WI38 (cell line): ENCODE measurements at regions not wholly inside any gene's neighbourhood (a gene's known extent, or its start where the extent isn't known, plus 50 kb on each side); places are given as distances from the start of the nearest gene placed in this dataset.

Source experiments
- H3K4me3 ChIP-seq: 2 replicates; pipeline ENCODE4 v1.5.1; 2011; ENCODE audit warnings: low read depth, mild to moderate bottlenecking, control low read depth, low read length
- TF ChIP-seq, protein P1 (sequence below): IDR thresholded peaks from 2 replicates; pipeline ENCODE4 v1.5.1; 2012; ENCODE audit warnings: low read depth, mild to moderate bottlenecking, control low read depth, low read length

DNA sequence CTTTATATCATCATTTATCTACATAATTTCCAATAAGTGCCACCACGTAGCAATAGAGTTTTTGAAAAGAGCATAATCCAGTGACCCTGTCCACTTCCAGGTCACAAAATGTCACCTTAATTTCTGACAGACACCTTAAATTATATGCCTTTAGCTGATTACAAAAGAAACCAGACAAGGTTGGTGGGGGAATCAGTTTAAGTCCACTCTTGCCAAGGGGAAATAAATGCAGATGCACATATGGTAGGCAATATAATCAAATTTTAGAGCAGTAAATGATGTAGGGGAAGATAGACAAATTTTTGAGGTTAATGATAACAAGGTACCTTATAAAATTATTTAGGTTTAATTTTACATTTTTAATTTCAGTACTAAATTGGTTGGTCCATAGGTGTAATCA, 253.5 kb downstream of the ZIC1 start:
- H3K4me3 ChIP-seq = no peak overlapping the region
- TF ChIP-seq, protein P1, sequence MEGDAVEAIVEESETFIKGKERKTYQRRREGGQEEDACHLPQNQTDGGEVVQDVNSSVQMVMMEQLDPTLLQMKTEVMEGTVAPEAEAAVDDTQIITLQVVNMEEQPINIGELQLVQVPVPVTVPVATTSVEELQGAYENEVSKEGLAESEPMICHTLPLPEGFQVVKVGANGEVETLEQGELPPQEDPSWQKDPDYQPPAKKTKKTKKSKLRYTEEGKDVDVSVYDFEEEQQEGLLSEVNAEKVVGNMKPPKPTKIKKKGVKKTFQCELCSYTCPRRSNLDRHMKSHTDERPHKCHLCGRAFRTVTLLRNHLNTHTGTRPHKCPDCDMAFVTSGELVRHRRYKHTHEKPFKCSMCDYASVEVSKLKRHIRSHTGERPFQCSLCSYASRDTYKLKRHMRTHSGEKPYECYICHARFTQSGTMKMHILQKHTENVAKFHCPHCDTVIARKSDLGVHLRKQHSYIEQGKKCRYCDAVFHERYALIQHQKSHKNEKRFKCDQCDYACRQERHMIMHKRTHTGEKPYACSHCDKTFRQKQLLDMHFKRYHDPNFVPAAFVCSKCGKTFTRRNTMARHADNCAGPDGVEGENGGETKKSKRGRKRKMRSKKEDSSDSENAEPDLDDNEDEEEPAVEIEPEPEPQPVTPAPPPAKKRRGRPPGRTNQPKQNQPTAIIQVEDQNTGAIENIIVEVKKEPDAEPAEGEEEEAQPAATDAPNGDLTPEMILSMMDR = no peak

- no peak overlapping the region for H3K4me3 ChIP-seq
- TF ChIP-seq, protein P1 = no peak
Observed at GRCh38 chr3:147669077-147669476, 259.9 kb downstream of the ZIC1 start.

DNA sequence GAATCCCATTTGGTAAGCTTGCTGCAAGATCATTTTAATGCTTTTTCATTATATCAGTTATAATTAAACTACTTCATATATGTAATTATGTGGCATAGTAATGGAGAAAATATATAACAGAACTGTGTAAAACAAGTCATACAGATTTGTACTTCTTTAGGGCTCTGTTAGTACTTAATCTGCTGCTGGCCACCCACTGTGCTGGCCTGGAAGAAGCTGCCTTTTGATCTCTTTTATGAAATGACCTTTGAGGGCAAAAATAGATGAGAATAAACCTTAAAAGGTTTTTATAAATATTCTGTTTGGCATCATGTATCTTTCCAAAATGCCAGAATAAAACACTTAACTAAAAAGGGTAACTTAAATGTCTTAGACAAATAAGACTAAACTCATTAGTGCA, 262.9 kb downstream of the ZIC1 start:
- TF ChIP-seq, protein P1 = no peak
- no peak overlapping the region for H3K4me3 ChIP-seq

DNA sequence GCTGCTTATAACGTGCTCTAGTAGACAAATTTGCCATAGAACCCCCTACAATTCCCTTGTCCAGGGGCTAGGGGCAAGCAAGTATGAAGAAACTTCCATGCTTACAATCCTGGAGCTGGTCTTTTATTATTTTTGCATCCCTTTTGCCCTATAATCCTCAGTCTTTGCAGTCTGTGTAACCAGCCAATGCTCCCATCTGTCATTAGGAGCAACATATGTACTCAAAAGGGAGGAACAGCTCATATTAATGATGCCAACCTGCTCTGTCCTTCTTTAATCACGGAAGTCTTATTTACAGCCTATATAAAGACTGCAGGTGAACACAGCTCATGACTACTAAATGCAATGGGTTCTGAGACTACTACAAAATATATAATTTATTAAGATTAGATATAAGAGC, 263.3 kb downstream of the ZIC1 start:
- TF ChIP-seq, protein P1 = no peak
- H3K4me3 ChIP-seq = no peak overlapping the region

DNA sequence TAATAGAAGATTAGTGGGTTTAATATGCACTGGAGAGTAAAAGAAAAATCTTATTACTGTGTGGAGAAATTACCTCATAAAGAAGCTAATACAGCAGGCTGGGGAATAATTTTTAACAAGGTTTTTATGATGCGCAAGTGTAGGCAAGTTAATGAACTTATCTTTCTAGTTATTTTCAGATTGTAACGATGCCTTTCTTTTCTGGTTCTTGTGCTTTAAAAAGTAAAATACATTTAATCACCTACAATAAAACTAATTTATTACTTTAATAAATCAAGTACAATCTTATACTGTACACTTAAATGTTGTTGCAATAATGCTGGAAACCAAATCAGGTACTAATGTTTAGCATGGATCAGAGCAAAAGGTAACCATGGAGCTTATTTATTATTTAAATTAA, 266.6 kb downstream of the ZIC1 start:
- TF ChIP-seq, protein P1 = no peak
- H3K4me3 ChIP-seq = no peak overlapping the region

- TF ChIP-seq, protein P1 = no peak
- H3K4me3 ChIP-seq = no peak overlapping the region
Observed at GRCh38 chr3:147680837-147681483, 271.8 kb downstream of the ZIC1 start.

- H3K4me3 ChIP-seq = no peak overlapping the region
- TF ChIP-seq, protein P1 = no peak
Observed at GRCh38 chr3:147688868-147689267, 279.7 kb downstream of the ZIC1 start.
